WTC11 (cell line): ENCODE measurements at regions not wholly inside any gene's neighbourhood (a gene's known extent, or its start where the extent isn't known, plus 50 kb on each side); places are given as distances from the start of the nearest gene placed in this dataset.

Experiments used
- ATAC-seq: fragments of 200-7000 bp; cut with Tn5 transposase; 2 replicates; pipeline ENCODE4 v1.10.0; 2021; ENCODE audit warnings: mild to moderate bottlenecking, moderate library complexity
- CTCF ChIA-PET: fragments of 300-600 bp; sonication (Branson Sonifier 250); formaldehyde crosslinking; loops from one replicate; lab custom pipeline; 2021; ENCODE audit warnings: antibody characterized with exemption; lab: Charles Lee
- POLR2A ChIA-PET: fragments of 350-600 bp; sonication (Branson Sonifier 250); formaldehyde crosslinking; loops from one replicate; lab custom pipeline; 2021; ENCODE audit warnings: antibody characterized with exemption; lab: Charles Lee
- DNase-seq: peaks from one replicate; pipeline ENCODE4 v3.0.0; 2021; ENCODE audit warnings: low spot score
- H3K27ac Mint-ChIP-seq: 2 replicates; pipeline ENCODE4 v1.8.0; 2021; ENCODE audit warnings: mixed read lengths
- H3K27me3 Mint-ChIP-seq: 2 replicates; pipeline ENCODE4 v1.8.0; 2021; ENCODE audit warnings: low read depth, mild to moderate bottlenecking, moderate library complexity, mixed read lengths
- H3K36me3 Mint-ChIP-seq: 2 replicates; pipeline ENCODE4 v1.8.0; 2021; ENCODE audit warnings: mixed read lengths
- H3K4me1 Mint-ChIP-seq: 2 replicates; pipeline ENCODE4 v1.8.0; 2022; ENCODE audit warnings: mixed read lengths
- H3K4me3 Mint-ChIP-seq: 2 replicates; pipeline ENCODE4 v1.8.0; 2021; ENCODE audit warnings: mild to moderate bottlenecking, moderate library complexity, mixed read lengths
- H3K9me3 Mint-ChIP-seq: 2 replicates; pipeline ENCODE4 v1.8.0; 2021; ENCODE audit warnings: mixed read lengths
- CREB1 ChIP-seq: sonication (generic); formaldehyde crosslinking; IDR thresholded peaks from 2 replicates; pipeline ENCODE4 v1.8.0; 2023; ENCODE audit warnings: mild to moderate bottlenecking, missing genetic modification reagents
- ESRRA ChIP-seq: sonication (generic); formaldehyde crosslinking; IDR thresholded peaks from 2 replicates; pipeline ENCODE4 v1.8.1; 2022; ENCODE audit warnings: mild to moderate bottlenecking, missing genetic modification reagents, borderline replicate concordance
- GRHL2 ChIP-seq: fragments of 250-450 bp; sonication (Bioruptor Pico); IDR thresholded peaks from 2 replicates; pipeline ENCODE4 v1.8.0; 2022; ENCODE audit warnings: mild to moderate bottlenecking, moderate library complexity; ENCODE audit not compliant: insufficient replicate concordance, severe bottlenecking
- PRRX2 ChIP-seq: fragments of 250-450 bp; sonication (Bioruptor Pico); IDR thresholded peaks from 2 replicates; pipeline ENCODE4 v1.8.0; 2021; ENCODE audit warnings: mild to moderate bottlenecking
- RELA ChIP-seq: sonication (generic); formaldehyde crosslinking; IDR thresholded peaks from 2 replicates; pipeline ENCODE4 v1.8.1; 2022; ENCODE audit warnings: missing genetic modification reagents, mild to moderate bottlenecking, borderline replicate concordance
- RORB ChIP-seq: fragments of 250-450 bp; sonication (Bioruptor Pico); IDR thresholded peaks from 2 replicates; pipeline ENCODE4 v1.9.0; 2021; ENCODE audit warnings: mild to moderate bottlenecking
- SMAD4 ChIP-seq: sonication (generic); formaldehyde crosslinking; IDR thresholded peaks from 2 replicates; pipeline ENCODE4 v1.8.0; 2022; ENCODE audit warnings: mild to moderate bottlenecking, missing genetic modification reagents
- TF ChIP-seq, protein P1 (sequence below): sonication (generic); formaldehyde crosslinking; IDR thresholded peaks from 2 replicates; pipeline ENCODE4 v1.8.1; 2023; ENCODE audit warnings: mild to moderate bottlenecking, missing genetic modification reagents, borderline replicate concordance
- TF ChIP-seq, protein P2 (sequence below): sonication (generic); formaldehyde crosslinking; IDR thresholded peaks from 2 replicates; pipeline ENCODE4 v1.8.0; 2023; ENCODE audit warnings: missing genetic modification reagents
- TF ChIP-seq, protein P3 (sequence below): fragments of 250-450 bp; sonication (Bioruptor Pico); IDR thresholded peaks from 2 replicates; pipeline ENCODE4 v1.9.0; 2021; ENCODE audit warnings: mild to moderate bottlenecking, borderline replicate concordance
- TF ChIP-seq, protein P4 (sequence below): sonication (generic); formaldehyde crosslinking; IDR thresholded peaks from 2 replicates; pipeline ENCODE4 v1.8.1; 2023; ENCODE audit warnings: mild to moderate bottlenecking, moderate library complexity, missing genetic modification reagents

DNA sequence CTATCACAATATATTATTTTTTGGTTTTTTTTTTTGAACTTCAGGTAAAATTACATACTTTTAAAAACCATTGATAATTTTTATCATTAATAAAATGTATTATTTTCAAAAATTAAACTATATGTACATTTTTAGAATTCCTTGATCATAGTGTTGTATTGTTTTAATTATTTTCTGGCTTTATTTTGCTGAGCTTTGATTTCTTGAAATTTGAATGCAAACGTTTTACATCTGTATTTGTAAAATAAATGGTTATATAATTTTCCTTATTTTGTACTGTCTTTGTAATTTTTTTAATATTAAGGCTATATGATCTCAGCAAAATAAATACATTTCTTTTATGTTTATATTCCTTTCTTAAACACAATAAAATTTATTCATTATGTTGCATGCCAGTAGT lies 125.6 kb downstream of the KIF2B start:
- no peak for ATAC-seq
- Mint-ChIP-seq H3K4me1 (peaks cover 4% of the 10 kb centered on the region), H3K27ac (no peak overlapping the region), H3K27me3 (peaks cover 2% of the 10 kb centered on the region; the same call in 1 of the 2 replicates), H3K36me3 (peaks cover 25% of the 10 kb centered on the region), H3K9me3 (peaks cover 55% of the 10 kb centered on the region), H3K4me3 (no peak overlapping the region)
- TF ChIP-seq, protein P1, sequence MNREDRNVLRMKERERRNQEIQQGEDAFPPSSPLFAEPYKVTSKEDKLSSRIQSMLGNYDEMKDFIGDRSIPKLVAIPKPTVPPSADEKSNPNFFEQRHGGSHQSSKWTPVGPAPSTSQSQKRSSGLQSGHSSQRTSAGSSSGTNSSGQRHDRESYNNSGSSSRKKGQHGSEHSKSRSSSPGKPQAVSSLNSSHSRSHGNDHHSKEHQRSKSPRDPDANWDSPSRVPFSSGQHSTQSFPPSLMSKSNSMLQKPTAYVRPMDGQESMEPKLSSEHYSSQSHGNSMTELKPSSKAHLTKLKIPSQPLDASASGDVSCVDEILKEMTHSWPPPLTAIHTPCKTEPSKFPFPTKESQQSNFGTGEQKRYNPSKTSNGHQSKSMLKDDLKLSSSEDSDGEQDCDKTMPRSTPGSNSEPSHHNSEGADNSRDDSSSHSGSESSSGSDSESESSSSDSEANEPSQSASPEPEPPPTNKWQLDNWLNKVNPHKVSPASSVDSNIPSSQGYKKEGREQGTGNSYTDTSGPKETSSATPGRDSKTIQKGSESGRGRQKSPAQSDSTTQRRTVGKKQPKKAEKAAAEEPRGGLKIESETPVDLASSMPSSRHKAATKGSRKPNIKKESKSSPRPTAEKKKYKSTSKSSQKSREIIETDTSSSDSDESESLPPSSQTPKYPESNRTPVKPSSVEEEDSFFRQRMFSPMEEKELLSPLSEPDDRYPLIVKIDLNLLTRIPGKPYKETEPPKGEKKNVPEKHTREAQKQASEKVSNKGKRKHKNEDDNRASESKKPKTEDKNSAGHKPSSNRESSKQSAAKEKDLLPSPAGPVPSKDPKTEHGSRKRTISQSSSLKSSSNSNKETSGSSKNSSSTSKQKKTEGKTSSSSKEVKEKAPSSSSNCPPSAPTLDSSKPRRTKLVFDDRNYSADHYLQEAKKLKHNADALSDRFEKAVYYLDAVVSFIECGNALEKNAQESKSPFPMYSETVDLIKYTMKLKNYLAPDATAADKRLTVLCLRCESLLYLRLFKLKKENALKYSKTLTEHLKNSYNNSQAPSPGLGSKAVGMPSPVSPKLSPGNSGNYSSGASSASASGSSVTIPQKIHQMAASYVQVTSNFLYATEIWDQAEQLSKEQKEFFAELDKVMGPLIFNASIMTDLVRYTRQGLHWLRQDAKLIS (CRISPR knock-in tag), result no peak
- no peak for TF ChIP-seq RELA (CRISPR knock-in tag)
- no peak for DNase-seq
- ChIA-PET CTCF (no interaction called here), POLR2A (no interaction called here)

DNA sequence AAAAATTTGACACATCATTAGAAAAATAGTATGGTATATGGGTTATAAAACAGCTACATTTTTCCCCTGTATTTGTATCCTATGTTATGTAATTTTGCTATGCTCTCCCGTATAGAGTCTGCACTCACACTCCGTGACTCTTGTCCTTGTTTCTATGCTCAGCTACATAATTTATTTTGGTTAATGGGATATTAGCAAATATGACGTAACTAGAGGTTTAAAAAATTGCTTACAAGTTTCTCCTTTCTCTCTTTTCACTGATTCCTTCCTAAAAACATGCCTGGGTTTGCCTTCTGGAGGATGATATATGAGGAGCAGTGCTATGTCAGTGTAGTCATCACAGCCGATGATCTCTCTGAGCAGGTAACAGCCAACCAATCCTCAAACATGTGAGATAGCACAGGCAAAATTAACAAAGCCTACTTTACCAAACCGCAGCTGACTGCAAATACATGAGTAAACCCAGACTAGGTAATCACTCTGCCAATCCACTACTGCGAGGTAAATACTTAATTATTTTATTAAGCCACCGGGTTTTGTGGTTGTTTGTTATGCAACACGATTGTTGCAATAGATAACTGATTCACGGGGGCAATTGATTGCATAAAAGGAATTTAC lies 126.9 kb downstream of the KIF2B start:
- ChIA-PET POLR2A (no interaction called here), CTCF (interaction anchor here (1.5 kb wide), 1 partner anchor 433 kb away, joined by 4 read pairs; no protein-coding TSS in a partner anchor)
- H3K9me3 Mint-ChIP-seq, result peaks cover 59% of the 10 kb centered on the region
- no peak overlapping the region for H3K27ac Mint-ChIP-seq
- H3K4me1 Mint-ChIP-seq, result peaks cover 4% of the 10 kb centered on the region
- peaks cover 37% of the 10 kb centered on the region for H3K36me3 Mint-ChIP-seq
- DNase-seq (no peak), ATAC-seq (peak; percentile 34; the same call in 1 of the 2 replicates)
- TF ChIP-seq ESRRA (CRISPR knock-in tag) (no peak), PRRX2 (CRISPR knock-in tag) (no peak), RORB (CRISPR knock-in tag) (no peak), CREB1 (no peak), GRHL2 (CRISPR knock-in tag) (no peak), SMAD4 (no peak)
- TF ChIP-seq, protein P2, sequence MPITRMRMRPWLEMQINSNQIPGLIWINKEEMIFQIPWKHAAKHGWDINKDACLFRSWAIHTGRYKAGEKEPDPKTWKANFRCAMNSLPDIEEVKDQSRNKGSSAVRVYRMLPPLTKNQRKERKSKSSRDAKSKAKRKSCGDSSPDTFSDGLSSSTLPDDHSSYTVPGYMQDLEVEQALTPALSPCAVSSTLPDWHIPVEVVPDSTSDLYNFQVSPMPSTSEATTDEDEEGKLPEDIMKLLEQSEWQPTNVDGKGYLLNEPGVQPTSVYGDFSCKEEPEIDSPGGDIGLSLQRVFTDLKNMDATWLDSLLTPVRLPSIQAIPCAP (CRISPR knock-in tag), result no peak
- TF ChIP-seq, protein P3, sequence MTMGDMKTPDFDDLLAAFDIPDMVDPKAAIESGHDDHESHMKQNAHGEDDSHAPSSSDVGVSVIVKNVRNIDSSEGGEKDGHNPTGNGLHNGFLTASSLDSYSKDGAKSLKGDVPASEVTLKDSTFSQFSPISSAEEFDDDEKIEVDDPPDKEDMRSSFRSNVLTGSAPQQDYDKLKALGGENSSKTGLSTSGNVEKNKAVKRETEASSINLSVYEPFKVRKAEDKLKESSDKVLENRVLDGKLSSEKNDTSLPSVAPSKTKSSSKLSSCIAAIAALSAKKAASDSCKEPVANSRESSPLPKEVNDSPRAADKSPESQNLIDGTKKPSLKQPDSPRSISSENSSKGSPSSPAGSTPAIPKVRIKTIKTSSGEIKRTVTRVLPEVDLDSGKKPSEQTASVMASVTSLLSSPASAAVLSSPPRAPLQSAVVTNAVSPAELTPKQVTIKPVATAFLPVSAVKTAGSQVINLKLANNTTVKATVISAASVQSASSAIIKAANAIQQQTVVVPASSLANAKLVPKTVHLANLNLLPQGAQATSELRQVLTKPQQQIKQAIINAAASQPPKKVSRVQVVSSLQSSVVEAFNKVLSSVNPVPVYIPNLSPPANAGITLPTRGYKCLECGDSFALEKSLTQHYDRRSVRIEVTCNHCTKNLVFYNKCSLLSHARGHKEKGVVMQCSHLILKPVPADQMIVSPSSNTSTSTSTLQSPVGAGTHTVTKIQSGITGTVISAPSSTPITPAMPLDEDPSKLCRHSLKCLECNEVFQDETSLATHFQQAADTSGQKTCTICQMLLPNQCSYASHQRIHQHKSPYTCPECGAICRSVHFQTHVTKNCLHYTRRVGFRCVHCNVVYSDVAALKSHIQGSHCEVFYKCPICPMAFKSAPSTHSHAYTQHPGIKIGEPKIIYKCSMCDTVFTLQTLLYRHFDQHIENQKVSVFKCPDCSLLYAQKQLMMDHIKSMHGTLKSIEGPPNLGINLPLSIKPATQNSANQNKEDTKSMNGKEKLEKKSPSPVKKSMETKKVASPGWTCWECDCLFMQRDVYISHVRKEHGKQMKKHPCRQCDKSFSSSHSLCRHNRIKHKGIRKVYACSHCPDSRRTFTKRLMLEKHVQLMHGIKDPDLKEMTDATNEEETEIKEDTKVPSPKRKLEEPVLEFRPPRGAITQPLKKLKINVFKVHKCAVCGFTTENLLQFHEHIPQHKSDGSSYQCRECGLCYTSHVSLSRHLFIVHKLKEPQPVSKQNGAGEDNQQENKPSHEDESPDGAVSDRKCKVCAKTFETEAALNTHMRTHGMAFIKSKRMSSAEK (CRISPR knock-in tag), result no peak
- TF ChIP-seq, protein P4, sequence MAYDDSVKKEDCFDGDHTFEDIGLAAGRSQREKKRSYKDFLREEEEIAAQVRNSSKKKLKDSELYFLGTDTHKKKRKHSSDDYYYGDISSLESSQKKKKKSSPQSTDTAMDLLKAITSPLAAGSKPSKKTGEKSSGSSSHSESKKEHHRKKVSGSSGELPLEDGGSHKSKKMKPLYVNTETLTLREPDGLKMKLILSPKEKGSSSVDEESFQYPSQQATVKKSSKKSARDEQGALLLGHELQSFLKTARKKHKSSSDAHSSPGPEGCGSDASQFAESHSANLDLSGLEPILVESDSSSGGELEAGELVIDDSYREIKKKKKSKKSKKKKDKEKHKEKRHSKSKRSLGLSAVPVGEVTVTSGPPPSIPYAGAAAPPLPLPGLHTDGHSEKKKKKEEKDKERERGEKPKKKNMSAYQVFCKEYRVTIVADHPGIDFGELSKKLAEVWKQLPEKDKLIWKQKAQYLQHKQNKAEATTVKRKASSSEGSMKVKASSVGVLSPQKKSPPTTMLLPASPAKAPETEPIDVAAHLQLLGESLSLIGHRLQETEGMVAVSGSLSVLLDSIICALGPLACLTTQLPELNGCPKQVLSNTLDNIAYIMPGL (CRISPR knock-in tag), result no peak
- no peak overlapping the region for H3K4me3 Mint-ChIP-seq
- peaks cover 2% of the 10 kb centered on the region; the same call in 1 of the 2 replicates for H3K27me3 Mint-ChIP-seq
